ENCODE measurements at regions not wholly inside any gene's neighbourhood (a gene's known extent, or its start where the extent isn't known, plus 50 kb on each side); places are given as distances from the start of the nearest gene placed in this dataset.

GRCh38 chr6:21996425-21997118, 300.3 kb downstream of the PRL start:
- Mint-ChIP-seq H3K4me1 (ENCODE audit: low read depth) (peaks cover 1% of the 10 kb centered on the region), H3K27me3 (no peaks in the 10 kb centered on the region), H3K36me3 (no peaks in the 10 kb centered on the region)

GRCh38 chr6:21997119-21998037, 299.5 kb downstream of the PRL start:
- H3K27me3 Mint-ChIP-seq: no peaks in the 10 kb centered on the region
- H3K36me3 Mint-ChIP-seq: no peaks in the 10 kb centered on the region
- H3K4me3 Mint-ChIP-seq: no peak overlapping the region
- H3K9me3 Mint-ChIP-seq (ENCODE audit: low read depth): no peaks in the 10 kb centered on the region
- no peaks in the 10 kb centered on the region for H3K4me1 Mint-ChIP-seq (ENCODE audit: low read depth)
- H3K27ac Mint-ChIP-seq: no peak overlapping the region

More at GRCh38 chr6:21996425-21997118, 300.3 kb downstream of the PRL start:
- Mint-ChIP-seq H3K4me3 (no peak overlapping the region), H3K9me3 (ENCODE audit: low read depth) (no peaks in the 10 kb centered on the region), H3K27ac (no peak overlapping the region)

DNA sequence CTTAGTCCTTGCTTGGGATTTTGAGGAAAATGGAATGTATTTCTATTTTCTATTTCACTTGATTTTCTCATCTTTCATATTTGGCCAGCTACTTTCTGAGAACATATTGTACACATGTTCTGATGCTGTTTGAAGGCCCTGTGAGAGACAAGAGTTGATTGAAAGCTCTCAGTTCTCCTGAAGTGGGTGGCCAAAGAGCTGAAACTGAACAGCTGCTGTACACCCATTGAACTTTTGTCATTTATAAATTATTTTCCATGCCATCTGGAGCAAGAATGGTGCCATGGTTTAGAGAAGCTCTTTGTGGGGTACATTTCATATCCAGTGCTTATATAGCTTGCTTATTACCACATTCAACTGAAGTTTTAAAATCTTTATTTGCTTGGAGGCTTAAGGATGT, 298.3 kb downstream of the PRL start:
- H3K27me3 Mint-ChIP-seq: no peaks in the 10 kb centered on the region
- H3K4me3 Mint-ChIP-seq: no peak overlapping the region
- H3K27ac Mint-ChIP-seq: no peak overlapping the region
- no peaks in the 10 kb centered on the region for H3K4me1 Mint-ChIP-seq (ENCODE audit: low read depth)
- no peaks in the 10 kb centered on the region for H3K36me3 Mint-ChIP-seq
- H3K9me3 Mint-ChIP-seq (ENCODE audit: low read depth): no peaks in the 10 kb centered on the region

GRCh38 chr6:21999012-21999528, 297.8 kb downstream of the PRL start:
- H3K27me3 Mint-ChIP-seq: no peaks in the 10 kb centered on the region
- no peaks in the 10 kb centered on the region for H3K36me3 Mint-ChIP-seq
- no peak overlapping the region for H3K4me3 Mint-ChIP-seq
- no peaks in the 10 kb centered on the region for H3K4me1 Mint-ChIP-seq (ENCODE audit: low read depth)
- H3K27ac Mint-ChIP-seq: no peak overlapping the region
- no peaks in the 10 kb centered on the region for H3K9me3 Mint-ChIP-seq (ENCODE audit: low read depth)

GRCh38 chr6:21999741-22000140, 297.1 kb downstream of the PRL start:
- Mint-ChIP-seq H3K9me3 (ENCODE audit: low read depth) (no peaks in the 10 kb centered on the region), H3K4me3 (no peak overlapping the region), H3K36me3 (no peaks in the 10 kb centered on the region), H3K27me3 (no peaks in the 10 kb centered on the region), H3K4me1 (ENCODE audit: low read depth) (no peaks in the 10 kb centered on the region), H3K27ac (no peak overlapping the region)

DNA sequence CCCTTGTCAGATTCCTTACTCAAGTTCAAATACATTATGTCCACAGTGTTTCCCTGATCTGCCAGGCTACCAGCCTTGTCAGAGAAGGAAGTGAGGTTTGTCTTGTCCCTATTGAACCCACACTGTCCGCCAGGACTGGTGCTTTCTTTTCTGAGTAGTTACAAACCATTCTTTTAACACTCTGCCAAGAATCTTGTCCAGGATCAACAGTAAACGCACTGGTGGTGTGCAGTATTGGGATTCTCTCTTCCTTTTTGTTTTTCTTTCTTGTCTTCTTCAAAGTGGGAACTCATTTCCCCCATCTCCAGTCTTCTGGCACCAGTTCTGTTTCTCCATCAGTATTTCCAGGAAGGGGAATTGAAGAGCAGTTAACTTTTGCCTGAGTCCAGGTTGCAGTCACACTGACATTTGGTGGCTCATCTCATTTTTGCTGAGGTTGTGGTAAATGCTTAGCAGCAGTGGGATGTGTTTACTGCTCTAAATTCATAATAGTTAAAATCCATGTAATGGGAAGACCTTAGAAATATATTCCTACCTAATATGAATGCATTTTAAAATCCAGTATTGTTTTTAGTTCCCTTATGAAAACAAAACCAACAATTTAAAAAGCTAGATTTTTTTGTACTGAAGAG, 295.3 kb downstream of the PRL start:
- no peaks in the 10 kb centered on the region for H3K4me1 Mint-ChIP-seq (ENCODE audit: low read depth)
- no peaks in the 10 kb centered on the region for H3K36me3 Mint-ChIP-seq
- H3K4me3 Mint-ChIP-seq: no peak overlapping the region
- H3K27ac Mint-ChIP-seq: no peak overlapping the region
- no peaks in the 10 kb centered on the region for H3K9me3 Mint-ChIP-seq (ENCODE audit: low read depth)
- no peaks in the 10 kb centered on the region for H3K27me3 Mint-ChIP-seq

- no peaks in the 10 kb centered on the region for H3K9me3 Mint-ChIP-seq (ENCODE audit: low read depth)
- H3K4me1 Mint-ChIP-seq (ENCODE audit: low read depth): no peaks in the 10 kb centered on the region
- H3K4me3 Mint-ChIP-seq: no peak overlapping the region
- H3K27ac Mint-ChIP-seq: no peak overlapping the region
- H3K27me3 Mint-ChIP-seq: peaks cover 2% of the 10 kb centered on the region
- H3K36me3 Mint-ChIP-seq: no peaks in the 10 kb centered on the region
Measured at GRCh38 chr6:22003287-22003686, 293.5 kb downstream of the PRL start.

- peaks cover 2% of the 10 kb centered on the region for H3K27me3 Mint-ChIP-seq
- H3K36me3 Mint-ChIP-seq: no peaks in the 10 kb centered on the region
- no peak overlapping the region for H3K4me3 Mint-ChIP-seq
- H3K4me1 Mint-ChIP-seq (ENCODE audit: low read depth): no peaks in the 10 kb centered on the region
- H3K27ac Mint-ChIP-seq: no peak overlapping the region
- no peaks in the 10 kb centered on the region for H3K9me3 Mint-ChIP-seq (ENCODE audit: low read depth)
Measured at GRCh38 chr6:22006795-22007194, 290.0 kb downstream of the PRL start.

DNA sequence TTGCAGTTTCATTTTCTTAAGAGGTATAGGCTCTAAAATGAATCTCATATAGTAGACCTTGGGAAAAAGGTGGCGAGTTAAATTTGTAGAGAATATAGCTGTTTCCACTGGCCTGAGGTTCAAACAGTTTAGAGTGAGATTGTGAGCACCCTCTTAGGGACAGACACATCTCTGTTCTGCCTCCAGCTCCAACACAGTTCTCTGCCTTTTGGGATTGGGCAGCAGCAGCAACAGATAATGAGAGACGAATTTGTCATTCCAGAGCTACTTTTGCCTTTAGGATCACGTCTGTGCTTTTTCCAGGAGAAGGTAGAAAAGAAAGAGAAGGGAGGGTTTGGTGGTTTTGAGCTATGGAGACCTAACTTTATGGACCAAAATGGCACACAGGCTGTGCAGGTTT, 289.4 kb downstream of the PRL start:
- H3K27me3 Mint-ChIP-seq: peaks cover 2% of the 10 kb centered on the region
- H3K4me3 Mint-ChIP-seq: no peak overlapping the region
- no peaks in the 10 kb centered on the region for H3K9me3 Mint-ChIP-seq (ENCODE audit: low read depth)
- H3K4me1 Mint-ChIP-seq (ENCODE audit: low read depth): no peaks in the 10 kb centered on the region
- H3K36me3 Mint-ChIP-seq: no peaks in the 10 kb centered on the region
- H3K27ac Mint-ChIP-seq: no peak overlapping the region

- H3K36me3 Mint-ChIP-seq: no peaks in the 10 kb centered on the region
- H3K27me3 Mint-ChIP-seq: peaks cover 2% of the 10 kb centered on the region
- H3K4me3 Mint-ChIP-seq: no peak overlapping the region
- no peaks in the 10 kb centered on the region for H3K9me3 Mint-ChIP-seq (ENCODE audit: low read depth)
- no peak overlapping the region for H3K27ac Mint-ChIP-seq
- no peaks in the 10 kb centered on the region for H3K4me1 Mint-ChIP-seq (ENCODE audit: low read depth)
Measured at GRCh38 chr6:22008248-22008836, 288.5 kb downstream of the PRL start.

DNA sequence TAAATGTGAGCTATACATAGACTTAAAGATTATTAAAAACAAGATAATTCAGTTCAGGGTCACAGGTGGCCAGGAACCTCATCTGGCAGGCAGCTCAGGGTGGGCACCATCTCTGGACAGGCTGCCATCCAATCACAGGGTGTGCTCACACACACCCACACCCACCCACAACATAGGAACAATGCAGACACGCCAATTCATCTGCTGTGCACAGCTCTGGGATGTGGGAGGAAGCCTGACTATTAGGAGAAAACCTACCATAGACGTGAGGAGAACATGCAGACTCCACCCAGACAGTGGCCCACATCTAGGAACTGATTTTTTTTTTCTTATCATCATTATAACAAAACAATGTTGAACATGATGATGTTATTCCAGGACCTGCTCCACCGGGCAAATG, 286.7 kb downstream of the PRL start:
- no peak overlapping the region for H3K27ac Mint-ChIP-seq
- no peak overlapping the region for H3K4me3 Mint-ChIP-seq
- H3K4me1 Mint-ChIP-seq (ENCODE audit: low read depth): no peaks in the 10 kb centered on the region
- H3K36me3 Mint-ChIP-seq: no peaks in the 10 kb centered on the region
- H3K27me3 Mint-ChIP-seq: peaks cover 2% of the 10 kb centered on the region
- no peaks in the 10 kb centered on the region for H3K9me3 Mint-ChIP-seq (ENCODE audit: low read depth)

- H3K36me3 Mint-ChIP-seq: no peaks in the 10 kb centered on the region
- H3K27ac Mint-ChIP-seq: no peak overlapping the region
- H3K9me3 Mint-ChIP-seq (ENCODE audit: low read depth): no peaks in the 10 kb centered on the region
- no peak overlapping the region for H3K4me3 Mint-ChIP-seq
- H3K4me1 Mint-ChIP-seq (ENCODE audit: low read depth): no peaks in the 10 kb centered on the region
- H3K27me3 Mint-ChIP-seq: no peaks in the 10 kb centered on the region
Measured at GRCh38 chr6:22015216-22015615, 281.6 kb downstream of the PRL start.

DNA sequence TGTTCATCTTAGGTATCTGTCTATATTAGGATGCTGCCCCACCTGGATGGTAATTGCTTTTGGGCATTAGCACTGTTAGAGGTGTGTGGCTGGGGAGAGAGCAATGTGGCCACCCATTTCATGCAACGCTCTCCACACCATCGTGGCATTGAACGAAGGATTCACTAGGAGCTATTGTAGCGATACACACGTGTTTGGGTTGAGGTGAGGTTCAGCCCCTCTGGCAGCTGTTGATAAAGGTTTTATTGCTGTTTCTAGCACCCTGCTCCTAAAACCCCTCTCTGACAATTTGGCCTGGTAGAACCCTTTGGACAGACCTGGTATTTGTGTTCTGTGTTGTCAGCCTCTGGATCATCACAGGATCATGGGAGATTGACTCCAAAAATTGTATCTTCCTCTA, 280.9 kb downstream of the PRL start:
- H3K9me3 Mint-ChIP-seq (ENCODE audit: low read depth): no peaks in the 10 kb centered on the region
- H3K36me3 Mint-ChIP-seq: no peaks in the 10 kb centered on the region
- no peak overlapping the region for H3K4me3 Mint-ChIP-seq
- H3K27me3 Mint-ChIP-seq: no peaks in the 10 kb centered on the region
- no peaks in the 10 kb centered on the region for H3K4me1 Mint-ChIP-seq (ENCODE audit: low read depth)
- no peak overlapping the region for H3K27ac Mint-ChIP-seq

GRCh38 chr6:22017272-22017671, 279.6 kb downstream of the PRL start:
- Mint-ChIP-seq H3K4me3 (no peak overlapping the region), H3K27ac (no peak overlapping the region), H3K36me3 (peaks cover 2% of the 10 kb centered on the region), H3K27me3 (no peaks in the 10 kb centered on the region), H3K9me3 (ENCODE audit: low read depth) (peaks cover 3% of the 10 kb centered on the region), H3K4me1 (ENCODE audit: low read depth) (no peaks in the 10 kb centered on the region)

DNA sequence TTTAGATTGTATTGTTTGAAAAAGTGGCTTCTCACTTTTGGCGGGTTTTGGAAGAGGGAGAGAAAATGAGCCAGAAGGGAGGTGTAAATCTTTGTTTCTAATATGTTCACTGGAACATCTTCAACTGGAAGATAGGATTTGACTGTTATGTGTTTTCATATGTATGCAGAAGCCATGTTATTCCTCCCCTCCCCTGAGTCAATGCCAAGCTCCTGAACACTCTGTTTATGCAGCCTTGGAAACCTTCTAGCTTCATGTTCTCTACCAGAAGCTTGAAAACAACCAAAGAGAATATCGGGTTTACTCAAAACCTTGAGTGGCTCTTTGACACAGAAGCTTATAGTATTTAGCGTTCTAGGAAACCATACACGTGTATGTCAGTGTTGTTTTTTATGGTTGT, 279.1 kb downstream of the PRL start:
- Mint-ChIP-seq H3K4me1 (ENCODE audit: low read depth) (no peaks in the 10 kb centered on the region), H3K27ac (no peak overlapping the region), H3K36me3 (peaks cover 2% of the 10 kb centered on the region), H3K27me3 (no peaks in the 10 kb centered on the region), H3K9me3 (ENCODE audit: low read depth) (peaks cover 8% of the 10 kb centered on the region), H3K4me3 (no peak overlapping the region)
